ENCODE measurements at regions not wholly inside any gene's neighbourhood (a gene's known extent, or its start where the extent isn't known, plus 50 kb on each side); places are given as distances from the start of the nearest gene placed in this dataset.

DNA sequence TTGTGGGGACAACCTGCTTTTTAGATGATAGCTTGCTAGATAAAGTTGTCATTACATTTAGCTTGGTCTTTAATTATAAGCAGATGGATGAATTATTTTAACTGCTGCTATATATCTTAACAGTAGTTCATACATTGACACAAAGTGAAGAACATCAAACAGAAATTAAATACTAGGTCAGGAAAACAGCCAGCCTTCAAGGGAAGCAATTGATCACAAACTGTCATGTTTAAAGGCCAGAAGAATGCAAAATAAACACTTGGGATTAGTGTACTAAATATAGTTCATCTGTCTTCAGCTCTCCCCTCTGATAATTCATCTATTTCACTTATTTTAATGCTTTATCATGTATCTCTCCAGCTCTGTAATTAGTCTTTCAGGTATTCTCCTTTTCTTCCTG, 225.1 kb upstream of the FERMT1 start (continued):
- TF ChIP-seq E2F6 (IDR thresholded peaks at IDR 0.05): no peak
- no peak for TF ChIP-seq KDM4A (IDR thresholded peaks at IDR 0.05; ENCODE audit: low read depth, low read length, severe bottlenecking)
- TF ChIP-seq SP2 (IDR thresholded peaks at IDR 0.05; ENCODE audit: low read length): no peak
